Neural progenitor cell (in vitro differentiated cells): ENCODE measurements at regions not wholly inside any gene's neighbourhood (a gene's known extent, or its start where the extent isn't known, plus 50 kb on each side); places are given as distances from the start of the nearest gene placed in this dataset.
"Not testable (repeated sequence)": the region's sequence is repeated elsewhere in the genome, so short reads cannot be mapped to it uniquely, and the experiment has no call there.

Experiments
- DNase-seq: peaks from one replicate; pipeline ENCODE4 v3.0.0-alpha.2; 2016; ENCODE audit warnings: low spot score
- H2AFZ ChIP-seq: fragments of 200-600 bp; sonication (generic); replicated peaks from 2 replicates; pipeline ENCODE4 v1.6.1; 2016; ENCODE audit warnings: antibody characterized with exemption
- H3F3A ChIP-seq: fragments of 200-600 bp; sonication (generic); 2 replicates; pipeline ENCODE4 v1.6.1; 2016; ENCODE audit warnings: antibody characterized with exemption, low read depth
- H3K27ac ChIP-seq: fragments of 200-600 bp; sonication (generic); 2 replicates; pipeline ENCODE4 v1.5.1; 2016; ENCODE audit warnings: mild to moderate bottlenecking
- H3K27me3 ChIP-seq: fragments of 200-600 bp; sonication (generic); 2 replicates; pipeline ENCODE4 v1.6.1; 2016; ENCODE audit warnings: mild to moderate bottlenecking, moderate library complexity
- H3K36me3 ChIP-seq: fragments of 200-600 bp; sonication (generic); 2 replicates; pipeline ENCODE4 v1.5.1; 2016
- H3K4me1 ChIP-seq: fragments of 200-600 bp; sonication (generic); 2 replicates; pipeline ENCODE4 v1.6.1; 2016; ENCODE audit warnings: mixed run types
- H3K4me2 ChIP-seq: fragments of 200-600 bp; sonication (generic); 2 replicates; pipeline ENCODE4 v1.6.1; 2016
- H3K4me3 ChIP-seq: fragments of 200-600 bp; sonication (generic); 2 replicates; pipeline ENCODE4 v1.5.1; 2016
- H3K79me2 ChIP-seq: fragments of 200-600 bp; sonication (generic); 2 replicates; pipeline ENCODE4 v1.6.1; 2016; ENCODE audit warnings: low read depth
- H3K9ac ChIP-seq: fragments of 200-600 bp; sonication (generic); 2 replicates; pipeline ENCODE4 v1.6.1; 2016
- H3K9me3 ChIP-seq: fragments of 200-600 bp; sonication (generic); 2 replicates; pipeline ENCODE4 v1.5.1; 2016; ENCODE audit warnings: low read depth
- H4K20me1 ChIP-seq: fragments of 200-600 bp; sonication (generic); 2 replicates; pipeline ENCODE4 v1.6.1; 2016; ENCODE audit warnings: low read depth
- H3K27ac Mint-ChIP-seq: 3 replicates; pipeline ENCODE4 v1.8.0; 2021; ENCODE audit warnings: mixed read lengths
- H3K27me3 Mint-ChIP-seq: 2 replicates; pipeline ENCODE4 v1.8.0; 2022; ENCODE audit warnings: low read depth, mild to moderate bottlenecking, inconsistent platforms, moderate library complexity, mixed read lengths; ENCODE audit not compliant: insufficient read depth
- H3K36me3 Mint-ChIP-seq: 3 replicates; pipeline ENCODE4 v1.8.0; 2021; ENCODE audit warnings: mixed read lengths
- H3K4me1 Mint-ChIP-seq: 3 replicates; pipeline ENCODE4 v1.8.0; 2021; ENCODE audit warnings: mixed read lengths
- H3K4me3 Mint-ChIP-seq: 3 replicates; pipeline ENCODE4 v1.8.0; 2021; ENCODE audit warnings: mild to moderate bottlenecking, moderate library complexity, mixed read lengths
- H3K9me3 Mint-ChIP-seq: 3 replicates; pipeline ENCODE4 v1.8.0; 2020; ENCODE audit warnings: mixed read lengths
- CTCF ChIP-seq: fragments of 200-600 bp; sonication (generic); IDR thresholded peaks from 2 replicates; pipeline ENCODE4 v1.5.1; 2017; ENCODE audit warnings: antibody characterized with exemption, mild to moderate bottlenecking
- EZH2 ChIP-seq: fragments of 200-600 bp; sonication (generic); IDR thresholded peaks from 2 replicates; pipeline ENCODE4 v1.6.1; 2017; ENCODE audit warnings: antibody characterized with exemption, mild to moderate bottlenecking, moderate library complexity
- EZH2phosphoT487 ChIP-seq: fragments of 200-600 bp; sonication (generic); IDR thresholded peaks from 2 replicates; pipeline ENCODE4 v1.6.1; 2017; ENCODE audit warnings: antibody characterized with exemption

GRCh38 chr6:27836141-27836782, 75.9 kb downstream of the OR2B2 start:
- H2AFZ ChIP-seq: no peak overlapping the region
- peaks cover 33% of the 10 kb centered on the region for H3K4me1 Mint-ChIP-seq
- peaks cover 9% of the 10 kb centered on the region for H3K36me3 Mint-ChIP-seq
- H3K9ac ChIP-seq: peak overlapping the region; percentile 94
- H4K20me1 ChIP-seq: no peaks in the 10 kb centered on the region
- H3K27me3 Mint-ChIP-seq: peaks cover 3% of the 10 kb centered on the region
- peaks cover 21% of the 10 kb centered on the region for H3K79me2 ChIP-seq
- no peak for DNase-seq
- no peaks in the 10 kb centered on the region for H3K9me3 ChIP-seq
- H3K4me1 ChIP-seq: peaks cover 33% of the 10 kb centered on the region
- peak overlapping the region; percentile 98 for H3K27ac ChIP-seq
- H3F3A ChIP-seq: peaks cover 56% of the 10 kb centered on the region
- H3K27me3 ChIP-seq: no peaks in the 10 kb centered on the region
- H3K4me3 Mint-ChIP-seq: no peak overlapping the region
- H3K36me3 ChIP-seq: no peaks in the 10 kb centered on the region
- no peaks in the 10 kb centered on the region for H3K9me3 Mint-ChIP-seq
- H3K27ac Mint-ChIP-seq: no peak overlapping the region
- H3K4me2 ChIP-seq: peak overlapping the region; percentile 93
- TF ChIP-seq EZH2phosphoT487 (no peak), CTCF (no peak), EZH2 (no peak)
- peak overlapping the region; percentile 81 for H3K4me3 ChIP-seq

GRCh38 chr6:27834879-27835549, 77.2 kb downstream of the OR2B2 start:
- no peaks in the 10 kb centered on the region for H3K27me3 ChIP-seq
- H3F3A ChIP-seq: peaks cover 63% of the 10 kb centered on the region
- H3K4me1 ChIP-seq: peaks cover 32% of the 10 kb centered on the region
- TF ChIP-seq EZH2phosphoT487 (no peak), CTCF (no peak), EZH2 (no peak)
- peaks cover 37% of the 10 kb centered on the region for H3K4me1 Mint-ChIP-seq
- H3K4me2 ChIP-seq: peak overlapping the region; percentile 93
- H3K4me3 ChIP-seq: no peak overlapping the region
- no peaks in the 10 kb centered on the region for H3K36me3 ChIP-seq
- no peak for DNase-seq
- H3K27ac Mint-ChIP-seq: peak overlapping the region; percentile 98
- peaks cover 9% of the 10 kb centered on the region for H3K36me3 Mint-ChIP-seq
- H3K9ac ChIP-seq: no peak overlapping the region
- no peaks in the 10 kb centered on the region for H3K9me3 Mint-ChIP-seq
- no peak overlapping the region for H2AFZ ChIP-seq
- H3K27me3 Mint-ChIP-seq: peaks cover 3% of the 10 kb centered on the region
- H3K27ac ChIP-seq: peak overlapping the region; percentile 98
- H3K9me3 ChIP-seq: no peaks in the 10 kb centered on the region
- peak overlapping the region; percentile 30 for H3K4me3 Mint-ChIP-seq
- H4K20me1 ChIP-seq: peaks cover 8% of the 10 kb centered on the region
- H3K79me2 ChIP-seq: peaks cover 32% of the 10 kb centered on the region

- no peaks in the 10 kb centered on the region for H3K27me3 ChIP-seq
- Mint-ChIP-seq H3K4me1 (peaks cover 36% of the 10 kb centered on the region), H3K9me3 (no peaks in the 10 kb centered on the region), H3K36me3 (peaks cover 9% of the 10 kb centered on the region), H3K27ac (peak overlapping the region; percentile 94), H3K4me3 (peak overlapping the region; percentile 14), H3K27me3 (peaks cover 3% of the 10 kb centered on the region)
- H3K9ac ChIP-seq: no peak overlapping the region
- H3K79me2 ChIP-seq: peaks cover 34% of the 10 kb centered on the region
- no peak for DNase-seq
- H3K27ac ChIP-seq: no peak overlapping the region
- H3K4me1 ChIP-seq: peaks cover 35% of the 10 kb centered on the region
- TF ChIP-seq EZH2: no peak
- no peak for TF ChIP-seq EZH2phosphoT487
- no peak for TF ChIP-seq CTCF
- no peak overlapping the region for H2AFZ ChIP-seq
- H3K4me2 ChIP-seq: no peak overlapping the region
- peaks cover 63% of the 10 kb centered on the region for H3F3A ChIP-seq
- no peak overlapping the region for H3K4me3 ChIP-seq
- H3K9me3 ChIP-seq: no peaks in the 10 kb centered on the region
- no peaks in the 10 kb centered on the region for H3K36me3 ChIP-seq
- H4K20me1 ChIP-seq: peaks cover 8% of the 10 kb centered on the region
These were observed 77.8 kb downstream of the OR2B2 start for GRCh38 chr6:27834384-27834783.

- H3K4me2 ChIP-seq: peak overlapping the region; percentile 77
- H3K9ac ChIP-seq, H3K9me3 Mint-ChIP-seq, H2AFZ ChIP-seq, H3K9me3 ChIP-seq, H3K27me3 Mint-ChIP-seq, H4K20me1 ChIP-seq, H3K36me3 ChIP-seq, H3K27me3 ChIP-seq: not testable (repeated sequence)
- peaks cover 40% of the 10 kb centered on the region for H3K79me2 ChIP-seq
- peaks cover 14% of the 10 kb centered on the region for H3K36me3 Mint-ChIP-seq
- H3K4me1 Mint-ChIP-seq: peaks cover 39% of the 10 kb centered on the region
- H3F3A ChIP-seq: peaks cover 41% of the 10 kb centered on the region
- H3K27ac Mint-ChIP-seq: peak overlapping the region; percentile 85
- peaks cover 35% of the 10 kb centered on the region for H3K4me1 ChIP-seq
- DNase-seq: peak; percentile 76
- H3K4me3 Mint-ChIP-seq: peak overlapping the region; percentile 94
- H3K27ac ChIP-seq: peak overlapping the region; percentile 76
- peak overlapping the region; percentile 62 for H3K4me3 ChIP-seq
These were observed 80.6 kb downstream of the OR2B2 start for GRCh38 chr6:27831434-27832081.

- Histone ChIP-seq H3F3A (peaks cover 40% of the 10 kb centered on the region), H3K27ac (peak overlapping the region; percentile 74), H3K4me1 (peaks cover 28% of the 10 kb centered on the region), H3K4me2 (peak overlapping the region; percentile 96), H3K79me2 (peaks cover 33% of the 10 kb centered on the region), H3K4me3 (peak overlapping the region; percentile 62), H3K9ac (peak overlapping the region; percentile 54)
- not testable (repeated sequence) for H3K9me3 ChIP-seq, H3K36me3 ChIP-seq, H3K27me3 ChIP-seq, H2AFZ ChIP-seq, H4K20me1 ChIP-seq, H3K27me3 Mint-ChIP-seq, H3K9me3 Mint-ChIP-seq
- peak overlapping the region; percentile 97 for H3K27ac Mint-ChIP-seq
- H3K4me3 Mint-ChIP-seq: peak overlapping the region; percentile 94
- H3K36me3 Mint-ChIP-seq: peaks cover 16% of the 10 kb centered on the region
- peaks cover 37% of the 10 kb centered on the region for H3K4me1 Mint-ChIP-seq
- DNase-seq: peak; percentile 51
These were observed 81.4 kb downstream of the OR2B2 start for GRCh38 chr6:27830600-27831433.
